HepG2 (cell line): ENCODE measurements at regions not wholly inside any gene's neighbourhood (a gene's known extent, or its start where the extent isn't known, plus 50 kb on each side); places are given as distances from the start of the nearest gene placed in this dataset.

Experiments
- BCL3 ChIP-seq: sonication (generic); formaldehyde crosslinking; IDR thresholded peaks from 2 replicates; pipeline ENCODE4 v1.5.1; 2020; ENCODE audit warnings: mild to moderate bottlenecking, missing genetic modification reagents, moderate library complexity
- CTCF ChIP-seq: sonication (generic); formaldehyde crosslinking; IDR thresholded peaks from 2 replicates; pipeline ENCODE4 v1.5.0; 2020; ENCODE audit warnings: mild to moderate bottlenecking, missing genetic modification reagents, moderate library complexity
- MTF1 ChIP-seq: sonication (generic); formaldehyde crosslinking; IDR thresholded peaks from 2 replicates; pipeline ENCODE4 v1.5.0; 2020; ENCODE audit warnings: missing genetic modification reagents
- PATZ1 ChIP-seq: sonication (generic); formaldehyde crosslinking; IDR thresholded peaks from 2 replicates; pipeline ENCODE4 v1.4.0; 2020; ENCODE audit warnings: missing genetic modification reagents
- RFX5 ChIP-seq: IDR thresholded peaks from 2 replicates; pipeline ENCODE4 v1.6.1; 2011; ENCODE audit warnings: low read depth, low read length, improper control_type of control experiment
- SP1 ChIP-seq, 2 experiments: fragments of 450-650 bp in 1 of 2; sonication (generic) in 1 of 2; formaldehyde crosslinking in 1 of 2; IDR thresholded peaks; 2 replicates each; pipeline versions ENCODE4 v1.4.0 to v1.6.1; 2016 to 2020; ENCODE audit warnings: missing genetic modification reagents in 1 of 2
- ZNF281 ChIP-seq: sonication (generic); formaldehyde crosslinking; IDR thresholded peaks from 2 replicates; pipeline ENCODE4 v1.4.0; 2020; ENCODE audit warnings: missing genetic modification reagents, borderline replicate concordance

GRCh38 chr17:71779482-71779881 is 341.3 kb upstream of the SOX9 start:
- TF ChIP-seq BCL3 (CRISPR knock-in tag), result no peak
- TF ChIP-seq PATZ1 (CRISPR knock-in tag), result no peak
- TF ChIP-seq ZNF281, result no peak
- TF ChIP-seq CTCF, result no peak
- TF ChIP-seq MTF1 (CRISPR knock-in tag), result no peak
- TF ChIP-seq RFX5, result no peak
- TF ChIP-seq SP1 (IDR thresholded peaks at IDR 0.05), result no peak
- no peak for TF ChIP-seq SP1 (CRISPR knock-in tag; IDR thresholded peaks at IDR 0.05)
